Tibial artery (tissue), 4 donors: ENCODE measurements at regions not wholly inside any gene's neighbourhood (a gene's known extent, or its start where the extent isn't known, plus 50 kb on each side); places are given as distances from the start of the nearest gene placed in this dataset.
"Not testable (repeated sequence)": the region's sequence is repeated elsewhere in the genome, so short reads cannot be mapped to it uniquely, and the experiment has no call there.

Experiments
- DNase-seq, 2 donors: peaks; one replicate each; pipeline ENCODE4 v3.0.0-alpha.2; 2019
- H3K27ac ChIP-seq, 2 donors: fragments of 200-600 bp; sonication (generic) in 1 of 2; 1 replicate in 1 of 2; 2 replicates in 1 of 2; pipeline ENCODE4 v1.5.1; 2018 to 2019; ENCODE audit warnings: mild to moderate bottlenecking in 1 of 2
- H3K27me3 ChIP-seq, 2 donors: fragments of 200-600 bp; sonication (generic) in 1 of 2; one replicate each; pipeline versions ENCODE4 v1.5.1 to v1.6.0; 2016 to 2019
- H3K36me3 ChIP-seq, 3 donors: fragments of 200-600 bp; sonication (generic) in 2 of 3; one replicate each; pipeline ENCODE4 v1.5.1; 2016 to 2019; ENCODE audit warnings: mild to moderate bottlenecking in 2 of 3
- H3K4me1 ChIP-seq, 4 donors: fragments of 200-600 bp; sonication (generic) in 2 of 4; 1 replicate in 3 of 4; 2 replicates in 1 of 4; pipeline ENCODE4 v1.5.1; 2016 to 2019
- H3K4me3 ChIP-seq, 2 donors: fragments of 200-600 bp; sonication (generic) in 1 of 2; 1 replicate in 1 of 2; 2 replicates in 1 of 2; pipeline ENCODE4 v1.5.1; 2018 to 2019; ENCODE audit warnings: mild to moderate bottlenecking in 2 of 2
- H3K9me3 ChIP-seq, 3 donors: fragments of 200-600 bp; sonication (generic) in 1 of 3; one replicate each; pipeline ENCODE4 v1.5.1; 2016 to 2019
- CTCF ChIP-seq, 2 experiments: fragments of 200-600 bp in 1 of 2; fragments of 450-650 bp in 1 of 2; IDR thresholded peaks; one replicate each; pipeline ENCODE4 v1.5.1; 2017 to 2019; ENCODE audit warnings: antibody characterized with exemption in 2 of 2, mild to moderate bottlenecking in 1 of 2, moderate library complexity in 1 of 2
- intact Hi-C: fragments of 100-400 bp; cut with DNase I; formaldehyde crosslinking; loops from one replicate; pipeline ENCODE4 v1.15.0; 2023; ENCODE audit warnings: low total_unique reads

GRCh38 chr4:115970859-115971258, 857.4 kb upstream of the NDST4 start:
- DNase-seq, result no peak
- TF ChIP-seq CTCF (IDR thresholded peaks at IDR 0.05), result no peak

GRCh38 chr4:115969756-115970155, 856.3 kb upstream of the NDST4 start:
- H3K4me1 ChIP-seq, result no peaks in the 10 kb centered on the region
- no peak for TF ChIP-seq CTCF (IDR thresholded peaks at IDR 0.05)
- no peak overlapping the region for H3K4me3 ChIP-seq
- intact Hi-C loops, result no loop called here
- no peaks in the 10 kb centered on the region for H3K9me3 ChIP-seq
- H3K27me3 ChIP-seq, result no peaks in the 10 kb centered on the region
- DNase-seq, result no peak
- H3K36me3 ChIP-seq, result no peaks in the 10 kb centered on the region
- no peak overlapping the region for H3K27ac ChIP-seq

More at GRCh38 chr4:115970859-115971258, 857.4 kb upstream of the NDST4 start:
- no peaks in the 10 kb centered on the region for H3K36me3 ChIP-seq
- H3K4me3 ChIP-seq, result no peak overlapping the region
- intact Hi-C loops, result no loop called here
- H3K27me3 ChIP-seq, result no peaks in the 10 kb centered on the region
- H3K27ac ChIP-seq, result no peak overlapping the region
- H3K9me3 ChIP-seq, result no peaks in the 10 kb centered on the region
- no peaks in the 10 kb centered on the region for H3K4me1 ChIP-seq

GRCh38 chr4:115965588-115965987, 852.2 kb upstream of the NDST4 start:
- no peaks in the 10 kb centered on the region for H3K4me1 ChIP-seq
- no peak overlapping the region for H3K27ac ChIP-seq
- no peak for TF ChIP-seq CTCF (IDR thresholded peaks at IDR 0.05)
- H3K4me3 ChIP-seq, result no peak overlapping the region
- no peak for DNase-seq
- no peaks in the 10 kb centered on the region for H3K36me3 ChIP-seq
- H3K27me3 ChIP-seq, result no peaks in the 10 kb centered on the region
- no peaks in the 10 kb centered on the region for H3K9me3 ChIP-seq
- intact Hi-C loops, result no loop called here

GRCh38 chr4:115956054-115956796, 842.8 kb upstream of the NDST4 start:
- H3K27ac ChIP-seq, H3K36me3 ChIP-seq, H3K4me3 ChIP-seq, H3K27me3 ChIP-seq, intact Hi-C loops, H3K4me1 ChIP-seq, DNase-seq, H3K9me3 ChIP-seq: not testable (repeated sequence)

GRCh38 chr4:115950806-115951205, 837.4 kb upstream of the NDST4 start:
- Histone ChIP-seq H3K9me3 (no peaks in the 10 kb centered on the region), H3K36me3 (no peaks in the 10 kb centered on the region), H3K27me3 (no peaks in the 10 kb centered on the region), H3K4me1 (no peaks in the 10 kb centered on the region), H3K4me3 (no peak overlapping the region), H3K27ac (no peak overlapping the region)
- DNase-seq, result no peak
- no peak for TF ChIP-seq CTCF (IDR thresholded peaks at IDR 0.05)
- intact Hi-C loops, result no loop called here

GRCh38 chr4:115949974-115950743, 836.7 kb upstream of the NDST4 start:
- H3K9me3 ChIP-seq, DNase-seq, H3K27me3 ChIP-seq, H3K36me3 ChIP-seq, intact Hi-C loops, H3K4me3 ChIP-seq, H3K27ac ChIP-seq, H3K4me1 ChIP-seq: not testable (repeated sequence)
